ENCODE measurements at regions not wholly inside any gene's neighbourhood (a gene's known extent, or its start where the extent isn't known, plus 50 kb on each side); places are given as distances from the start of the nearest gene placed in this dataset.

- TF ChIP-seq CTCF (IDR thresholded peaks at IDR 0.05) (no peak), ATF3 (CRISPR knock-in tag; conservative IDR thresholded peaks at IDR 0.05) (no peak), MAX (CRISPR knock-in tag; IDR thresholded peaks at IDR 0.05) (no peak), NR1H2 (CRISPR knock-in tag; IDR thresholded peaks at IDR 0.05) (no peak), ELF4 (CRISPR knock-in tag; IDR thresholded peaks at IDR 0.05; ENCODE audit: low read depth) (no peak)
Observed at GRCh38 chrX:20796450-20796849, 529.7 kb upstream of the RPS6KA3 start.

Data from WTC11 (cell line).